RCC 7860 (cell line): ENCODE measurements at regions not wholly inside any gene's neighbourhood (a gene's known extent, or its start where the extent isn't known, plus 50 kb on each side); places are given as distances from the start of the nearest gene placed in this dataset.
"Not testable (repeated sequence)": the region's sequence is repeated elsewhere in the genome, so short reads cannot be mapped to it uniquely, and the experiment has no call there.

ENCODE experiments used
- DNase-seq: peaks from one replicate; pipeline ENCODE4 v3.0.0-alpha.2; 2015; ENCODE audit warnings: low spot score
- FAIRE-seq: peaks from 2 replicates; lab custom pipeline; 2012; peaks lifted over from hg19 to GRCh38; lab: Jason Lieb, UNC

- FAIRE-seq: no peak
- DNase-seq: no peak
Observed at GRCh38 chrX:110509755-110510532, 151.3 kb downstream of the RTL9 start.

GRCh38 chrX:110511238-110511637 lies 152.6 kb downstream of the RTL9 start:
- no peak for DNase-seq
- FAIRE-seq: no peak

DNA sequence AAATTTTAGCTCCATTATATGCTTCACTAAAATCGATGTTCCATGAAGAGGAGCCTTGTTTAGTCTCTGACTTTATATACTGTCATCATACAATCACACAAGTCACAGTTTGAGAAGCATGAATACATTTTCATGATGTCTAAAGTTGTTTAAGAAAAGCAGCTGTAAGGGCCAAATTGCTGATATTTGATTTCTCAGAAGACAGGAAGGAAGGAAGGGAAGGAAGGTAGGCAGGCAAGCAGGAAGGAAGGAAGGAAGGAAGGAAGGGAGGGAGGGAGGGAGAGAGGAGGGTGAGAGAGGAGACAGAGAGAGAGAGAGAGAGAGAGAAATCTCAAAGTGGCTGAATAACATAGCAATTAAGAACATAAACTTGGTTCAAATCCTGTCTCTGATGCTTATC lies 153.7 kb downstream of the RTL9 start:
- FAIRE-seq (no peak), DNase-seq (no peak)

DNA sequence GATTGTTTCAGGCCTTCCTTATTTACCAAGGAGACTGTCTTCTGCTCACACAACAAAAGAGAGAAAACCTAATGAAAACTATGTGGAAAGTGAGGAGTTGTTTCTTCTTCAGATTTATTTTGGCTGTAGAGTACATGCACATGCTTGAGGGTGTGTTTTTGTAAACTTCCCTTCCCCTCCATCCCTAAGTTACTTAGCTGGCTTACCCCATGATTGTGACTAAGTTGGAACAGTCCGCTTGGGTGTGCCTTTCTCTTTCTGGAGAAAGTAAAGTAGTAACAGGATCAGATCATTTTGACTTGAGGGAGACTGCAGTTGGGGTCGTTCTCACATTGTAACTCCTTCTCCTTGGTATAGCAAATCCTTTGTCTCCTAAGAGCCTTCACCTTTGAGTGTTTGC lies 155.9 kb downstream of the RTL9 start:
- FAIRE-seq (no peak), DNase-seq (no peak)

DNA sequence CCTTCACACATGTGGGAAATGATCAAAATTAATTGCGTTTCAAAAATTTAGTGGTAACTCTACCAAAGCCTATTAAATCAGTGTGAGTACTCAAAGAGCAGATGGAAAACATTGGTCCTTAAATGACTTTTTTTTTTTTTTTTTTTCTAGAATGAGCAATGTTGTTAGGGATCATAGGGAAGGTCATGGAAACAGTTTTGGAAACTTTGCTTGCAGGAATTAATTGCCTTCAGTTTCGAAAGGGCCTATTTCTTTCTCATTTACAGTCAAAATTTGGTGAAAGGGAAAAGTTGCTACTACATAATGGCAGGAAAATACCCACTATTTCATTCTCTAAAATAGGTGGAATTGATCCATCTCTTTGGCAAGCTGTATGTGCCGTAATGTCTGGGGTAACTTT lies 160.9 kb downstream of the RTL9 start:
- no peak for FAIRE-seq
- DNase-seq: no peak

- FAIRE-seq (no peak), DNase-seq (no peak)
Observed at GRCh38 chrX:110519906-110520452, 161.3 kb downstream of the RTL9 start.

DNA sequence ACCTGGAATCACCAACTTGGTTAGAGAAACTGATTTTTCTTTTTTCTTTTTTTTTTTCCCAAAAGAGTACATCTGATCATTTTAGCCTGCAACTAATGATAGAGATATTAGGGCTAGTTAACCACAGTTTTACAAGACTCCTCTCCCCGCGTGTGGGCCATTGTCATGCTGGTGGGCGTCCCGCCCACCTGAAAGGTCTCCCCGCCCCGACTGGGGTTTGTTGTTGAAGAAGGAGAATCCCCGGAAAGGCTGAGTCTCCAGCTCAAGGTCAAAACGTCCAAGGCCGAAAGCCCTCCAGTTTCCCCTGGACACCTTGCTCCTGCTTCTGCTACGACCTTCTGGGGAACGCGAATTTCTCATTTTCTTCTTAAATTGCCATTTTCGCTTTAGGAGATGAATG lies 162.0 kb downstream of the RTL9 start:
- not testable (repeated sequence) for DNase-seq, FAIRE-seq

DNA sequence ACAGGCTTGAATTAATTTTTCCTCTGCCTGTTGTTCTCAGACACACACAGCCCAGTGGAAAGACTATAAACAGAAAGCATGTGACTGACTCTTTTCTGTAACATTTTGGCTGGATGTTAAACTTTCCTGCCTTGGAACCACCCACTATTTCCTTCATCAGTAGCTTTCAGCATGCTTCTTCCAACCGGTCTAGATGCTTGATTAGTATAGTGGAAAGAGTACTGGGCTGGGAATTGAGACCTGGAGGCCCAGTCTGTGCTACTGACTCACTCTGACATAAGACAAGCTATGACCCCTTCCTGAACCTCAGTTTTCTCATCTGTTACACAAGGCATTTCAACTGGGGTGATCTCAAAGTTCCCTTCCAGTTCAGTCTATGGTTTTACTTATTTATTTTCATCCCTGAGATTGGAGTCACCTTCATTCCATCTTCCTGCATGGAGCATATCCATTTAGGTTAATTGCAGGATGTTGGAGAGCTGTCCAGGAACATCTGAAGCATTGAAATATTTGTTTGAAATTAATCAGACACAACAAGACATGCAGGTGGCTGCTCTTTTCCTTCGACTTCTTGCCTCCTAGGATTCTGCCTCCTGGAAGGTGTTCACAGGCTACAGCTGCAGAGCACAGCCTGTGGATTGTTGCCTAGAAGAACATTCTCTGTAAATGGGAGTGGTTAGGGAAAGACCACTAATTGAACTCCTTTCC lies 173.4 kb downstream of the RTL9 start:
- FAIRE-seq (no peak), DNase-seq (no peak)

GRCh38 chrX:110532581-110532931 lies 173.9 kb downstream of the RTL9 start:
- DNase-seq: no peak
- FAIRE-seq: no peak

GRCh38 chrX:110536816-110537215 lies 178.2 kb downstream of the RTL9 start:
- no peak for DNase-seq
- no peak for FAIRE-seq

DNA sequence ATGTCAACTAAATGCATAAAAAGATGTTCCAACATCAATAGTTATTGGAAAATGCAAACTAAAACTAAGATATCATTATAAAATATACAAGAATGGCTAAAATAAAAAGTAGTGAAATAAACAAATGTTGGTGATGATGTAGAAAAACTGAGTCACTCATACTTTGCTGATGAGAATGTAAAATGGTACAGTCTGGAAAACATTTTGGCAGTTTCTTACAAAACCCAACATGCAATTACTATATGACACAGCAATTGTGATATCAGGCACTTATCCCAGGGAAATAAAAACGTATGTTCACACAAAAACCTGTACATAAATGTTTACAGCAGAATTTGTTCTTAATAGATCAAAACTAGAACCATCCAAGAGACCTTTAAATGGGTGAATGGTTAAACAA lies 182.6 kb downstream of the RTL9 start:
- FAIRE-seq (no peak), DNase-seq (no peak)

DNA sequence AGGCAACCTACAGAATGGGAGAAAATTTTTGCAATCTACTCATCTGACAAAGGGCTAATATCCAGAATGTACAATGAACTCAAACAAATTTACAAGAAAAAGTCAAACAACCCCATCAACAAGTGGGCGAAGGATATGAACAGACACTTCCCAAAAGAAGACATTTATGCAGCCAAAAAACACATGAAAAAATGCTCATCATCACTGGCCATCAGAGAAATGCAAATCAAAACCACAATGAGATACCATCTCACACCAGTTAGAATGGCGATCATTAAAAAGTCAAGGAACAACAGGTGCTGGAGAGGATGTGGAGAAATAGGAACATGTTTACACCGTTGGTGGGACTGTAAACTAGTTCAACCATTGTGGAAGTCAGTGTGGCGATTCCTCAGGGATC lies 192.2 kb downstream of the RTL9 start:
- DNase-seq, FAIRE-seq: not testable (repeated sequence)

DNA sequence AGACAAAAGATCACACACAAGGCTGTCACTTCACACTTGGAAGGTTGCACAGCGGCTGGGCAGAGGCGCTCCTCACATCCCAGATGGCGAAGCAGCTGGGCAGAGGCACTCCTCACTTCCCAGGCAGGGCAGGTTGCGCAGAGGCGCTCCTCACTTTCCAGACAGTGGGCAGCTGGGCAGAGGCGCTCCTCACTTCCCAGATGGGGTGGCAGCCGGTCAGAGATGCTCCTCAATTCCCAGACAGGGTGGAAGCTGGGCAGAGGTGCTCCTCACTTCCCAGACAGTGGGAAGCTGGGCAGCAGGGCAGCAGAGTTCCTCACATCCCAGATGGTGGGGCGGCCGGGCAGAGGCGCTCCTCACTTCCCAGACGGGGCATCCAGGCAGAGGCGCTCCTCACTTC lies 199.2 kb downstream of the RTL9 start:
- DNase-seq (no peak), FAIRE-seq (no peak)

DNA sequence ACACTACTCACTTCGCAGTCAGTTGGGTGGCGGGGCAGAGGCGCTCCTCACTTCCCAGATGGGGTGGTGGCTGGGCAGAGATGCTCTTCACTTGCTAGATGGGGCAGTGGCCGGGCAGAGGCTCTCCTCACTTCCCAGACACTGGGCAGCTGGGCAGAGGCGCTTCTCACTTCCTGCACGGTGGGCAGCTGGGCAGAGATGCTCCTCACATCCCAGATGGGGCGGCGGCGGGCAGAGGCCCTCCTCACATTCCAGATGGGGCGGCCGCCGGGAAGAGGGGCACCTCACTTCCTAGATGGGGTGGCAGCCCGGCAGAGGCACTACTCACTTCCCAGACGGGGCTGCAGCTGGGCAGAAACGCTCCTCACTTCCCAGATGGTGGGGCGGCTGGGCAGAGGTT lies 199.8 kb downstream of the RTL9 start:
- no peak for FAIRE-seq
- DNase-seq: no peak

GRCh38 chrX:110561034-110561433 lies 202.4 kb downstream of the RTL9 start:
- no peak for FAIRE-seq
- DNase-seq: peak; percentile 7

- DNase-seq: peak; percentile 55
- peak; percentile 46 for FAIRE-seq
Observed at GRCh38 chrX:110563282-110563681, 204.6 kb downstream of the RTL9 start.

- DNase-seq: no peak
- no peak for FAIRE-seq
Observed at GRCh38 chrX:110568441-110568840, 209.8 kb downstream of the RTL9 start.

GRCh38 chrX:110569506-110569905 lies 210.9 kb downstream of the RTL9 start:
- FAIRE-seq (no peak), DNase-seq (no peak)

- DNase-seq: no peak
- FAIRE-seq: no peak
Observed at GRCh38 chrX:110578270-110578669, 217.3 kb downstream of the CHRDL1 start.

GRCh38 chrX:110584083-110584482 lies 211.5 kb downstream of the CHRDL1 start:
- no peak for DNase-seq
- no peak for FAIRE-seq

GRCh38 chrX:110588164-110588563 lies 207.5 kb downstream of the CHRDL1 start:
- no peak for DNase-seq
- FAIRE-seq: no peak

DNA sequence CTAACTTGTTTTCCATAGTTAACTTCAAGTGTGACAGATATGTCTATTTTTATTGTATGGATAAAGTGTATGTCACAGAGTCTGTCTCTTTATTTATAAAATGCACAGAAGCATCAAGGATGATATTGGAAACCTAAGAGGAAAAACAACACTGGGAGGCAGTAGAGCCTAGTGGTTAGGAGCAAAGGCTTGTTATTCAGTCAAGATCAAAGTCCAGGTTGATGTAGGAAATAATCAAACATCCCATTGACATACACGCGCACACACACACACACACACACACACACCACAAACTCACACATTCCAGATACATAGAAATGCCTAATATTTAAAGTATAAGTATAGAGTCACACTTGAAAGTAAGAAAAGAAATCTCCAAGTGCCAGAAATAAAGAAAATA lies 206.8 kb downstream of the CHRDL1 start:
- DNase-seq (no peak), FAIRE-seq (no peak)
